ENCODE measurements at regions not wholly inside any gene's neighbourhood (a gene's known extent, or its start where the extent isn't known, plus 50 kb on each side); places are given as distances from the start of the nearest gene placed in this dataset.

DNA sequence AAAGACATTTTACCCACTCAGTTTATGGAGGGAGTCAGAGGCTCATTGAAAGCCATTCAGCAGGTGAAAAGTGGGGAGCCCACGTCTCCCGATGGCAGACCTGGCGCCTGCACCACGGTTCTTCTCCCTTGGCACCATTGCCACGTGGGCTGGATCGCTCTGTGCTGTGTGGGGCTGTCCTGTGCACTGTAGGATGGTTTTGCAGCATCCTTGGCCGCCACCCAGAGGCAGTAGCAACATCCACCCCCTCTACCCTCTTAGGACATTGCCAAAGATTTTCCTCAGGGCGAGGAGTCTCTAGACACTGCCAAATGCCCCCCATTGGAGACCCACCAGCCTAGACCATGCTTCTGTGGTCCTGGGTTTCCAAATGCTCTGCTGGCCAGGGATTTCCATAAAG lies 60.2 kb downstream of the SYNE3 start:
- intact Hi-C loops (cut with DNase I): no loop called here
- Histone ChIP-seq H3K36me3 (peaks cover 0 to 49% (median 36%) of the 10 kb centered on the region in 4 donors), H3K9me3 (no peaks in the 10 kb centered on the region), H3K27ac (replicated peaks in 1 of 4) (no peak overlapping the region), H3K27me3 (peaks cover 0 to 77% (median 5%) of the 10 kb centered on the region in 4 donors), H3K4me1 (peaks cover 16 to 35% (median 28%) of the 10 kb centered on the region in 4 donors), H3K4me3 (no peak overlapping the region)
- WGBS: 85% methylated on average over 7 of the region's 8 CpGs
- no peak for TF ChIP-seq EP300 (IDR thresholded peaks at IDR 0.05)
- TF ChIP-seq POLR2A (IDR thresholded peaks at IDR 0.05; ENCODE audit: low read depth): no peak
- no peak for TF ChIP-seq CTCF (IDR thresholded peaks at IDR 0.05)
- TF ChIP-seq POLR2AphosphoS5 (IDR thresholded peaks at IDR 0.05): no peak
- DNase-seq (ENCODE audit: extremely low spot score): no peak

GRCh38 chr14:95455246-95455645 lies 61.2 kb downstream of the SYNE3 start:
- intact Hi-C loops (cut with DNase I): no loop called here
- 97% methylated on average over 7 of the region's 17 CpGs for WGBS
- H3K27ac ChIP-seq (replicated peaks in 1 of 4): no peak overlapping the region
- H3K4me3 ChIP-seq: no peak overlapping the region
- H3K36me3 ChIP-seq: peaks cover 0 to 58% (median 44%) of the 10 kb centered on the region in 4 donors
- H3K9me3 ChIP-seq: no peaks in the 10 kb centered on the region
- DNase-seq (ENCODE audit: extremely low spot score): no peak
- no peak for TF ChIP-seq POLR2A (IDR thresholded peaks at IDR 0.05; ENCODE audit: low read depth)
- peaks cover 9 to 24% (median 18%) of the 10 kb centered on the region in 4 donors for H3K4me1 ChIP-seq
- H3K27me3 ChIP-seq: peaks cover 0 to 86% (median 5%) of the 10 kb centered on the region in 4 donors

DNA sequence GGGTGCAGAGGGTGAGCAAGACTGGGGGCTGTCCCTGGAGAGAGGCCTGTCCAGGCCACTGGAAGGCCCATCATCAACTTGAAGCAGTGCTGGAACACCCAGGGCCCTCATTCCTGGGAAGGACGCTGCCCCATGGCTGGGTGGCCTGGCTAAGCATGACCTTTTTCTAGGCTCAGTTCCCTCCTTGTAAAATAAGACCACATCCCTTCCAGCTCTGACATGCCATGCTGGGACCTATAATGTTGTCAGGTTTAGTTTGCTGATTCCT lies 62.8 kb downstream of the SYNE3 start:
- WGBS: no CpG with 5 or more reads among the region's 1 CpG

DNA sequence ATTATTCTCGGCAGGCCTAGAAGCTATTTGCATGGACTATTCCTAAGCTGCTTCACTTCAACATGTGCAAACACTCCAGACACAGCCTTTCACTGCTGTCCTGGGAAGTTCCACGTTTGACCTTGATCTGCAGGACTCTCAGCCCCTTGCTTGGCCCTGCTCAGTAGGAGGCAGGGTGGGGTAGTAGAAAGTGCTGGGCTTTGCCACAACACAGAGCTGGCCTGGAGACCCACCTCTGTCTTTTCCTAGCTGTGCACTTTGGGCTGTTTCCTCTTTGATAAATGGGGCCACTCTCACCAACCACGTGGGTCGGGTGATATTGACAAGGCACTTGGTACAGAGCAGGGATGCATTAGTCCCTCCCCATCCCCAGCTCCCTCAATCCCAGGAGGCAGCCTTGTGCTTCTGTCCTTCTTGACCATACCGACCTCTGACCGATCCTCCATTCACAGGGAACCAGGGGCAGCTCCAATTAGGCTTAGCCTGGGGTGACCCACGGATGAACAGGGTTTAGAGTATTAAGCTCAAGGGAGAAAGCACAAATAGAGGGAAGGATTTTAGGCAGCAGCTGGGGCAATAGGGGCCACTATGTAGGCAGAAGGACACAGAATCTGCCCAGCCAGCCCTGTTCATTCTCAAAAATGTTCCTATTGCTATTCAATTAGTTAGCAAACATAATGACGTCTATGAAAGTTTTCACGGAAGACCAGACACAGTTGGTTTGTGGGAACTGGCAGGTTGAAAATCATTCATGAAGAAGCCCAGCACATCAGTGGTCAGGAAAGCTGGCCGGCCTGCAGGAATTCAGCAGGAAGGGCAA lies 63.3 kb downstream of the SYNE3 start:
- TF ChIP-seq CTCF (IDR thresholded peaks at IDR 0.05) (no peak), EP300 (IDR thresholded peaks at IDR 0.05) (no peak), POLR2A (IDR thresholded peaks at IDR 0.05; ENCODE audit: low read depth) (no peak), POLR2AphosphoS5 (IDR thresholded peaks at IDR 0.05) (no peak)
- intact Hi-C loops (cut with DNase I): no loop called here
- Histone ChIP-seq H3K36me3 (peaks cover 13 to 79% (median 61%) of the 10 kb centered on the region in 4 donors), H3K4me1 (peaks cover 7 to 18% (median 12%) of the 10 kb centered on the region in 4 donors), H3K9me3 (no peaks in the 10 kb centered on the region), H3K27ac (replicated peaks in 1 of 4) (no peak overlapping the region), H3K27me3 (peaks cover 0 to 85% (median 5%) of the 10 kb centered on the region in 4 donors), H3K4me3 (no peak overlapping the region)
- 81% methylated on average over 6 of the region's 10 CpGs for WGBS
- no peak for DNase-seq (ENCODE audit: extremely low spot score)

More for the DNA sequence above, 62.8 kb downstream of the SYNE3 start:
- TF ChIP-seq EP300 (IDR thresholded peaks at IDR 0.05): no peak
- TF ChIP-seq POLR2AphosphoS5 (IDR thresholded peaks at IDR 0.05): no peak
- TF ChIP-seq POLR2A (IDR thresholded peaks at IDR 0.05; ENCODE audit: low read depth): no peak
- no peak for TF ChIP-seq CTCF (IDR thresholded peaks at IDR 0.05)
- no peaks in the 10 kb centered on the region for H3K9me3 ChIP-seq
- intact Hi-C loops (cut with DNase I): no loop called here
- H3K4me1 ChIP-seq: peaks cover 9 to 23% (median 13%) of the 10 kb centered on the region in 4 donors
- H3K36me3 ChIP-seq: peaks cover 9 to 74% (median 58%) of the 10 kb centered on the region in 4 donors
- H3K27ac ChIP-seq (replicated peaks in 1 of 4): no peak overlapping the region
- DNase-seq (ENCODE audit: extremely low spot score): no peak
- no peak overlapping the region for H3K4me3 ChIP-seq
- H3K27me3 ChIP-seq: peaks cover 0 to 90% (median 5%) of the 10 kb centered on the region in 4 donors

- intact Hi-C loops (cut with DNase I): no loop called here
- no peak overlapping the region for H3K27ac ChIP-seq (replicated peaks in 1 of 4)
- peaks cover 0 to 77% (median 4%) of the 10 kb centered on the region in 4 donors for H3K27me3 ChIP-seq
- no peak for DNase-seq (ENCODE audit: extremely low spot score)
- no peaks in the 10 kb centered on the region for H3K9me3 ChIP-seq
- peaks cover 13 to 83% (median 62%) of the 10 kb centered on the region in 4 donors for H3K36me3 ChIP-seq
- TF ChIP-seq POLR2A (IDR thresholded peaks at IDR 0.05; ENCODE audit: low read depth): no peak
- TF ChIP-seq POLR2AphosphoS5 (IDR thresholded peaks at IDR 0.05): no peak
- TF ChIP-seq EP300 (IDR thresholded peaks at IDR 0.05): no peak
- peak in 1 of 3 experiments; percentile 25 for TF ChIP-seq CTCF (IDR thresholded peaks at IDR 0.05)
- no peak overlapping the region for H3K4me3 ChIP-seq
- peaks cover 3 to 11% (median 8%) of the 10 kb centered on the region in 4 donors for H3K4me1 ChIP-seq
- WGBS: 80% methylated on average over 16 of the region's 18 CpGs
Observed at GRCh38 chr14:95452176-95452892, 64.1 kb downstream of the SYNE3 start.
